Stimulated activated memory B cell treated with anti-CD40 and anti-IgM and Interleukin-4, amounts not matched to agents 10 μg/mL and 1 μg/mL and 100 μg/mL, for 72 hours (primary cell): ENCODE measurements at regions not wholly inside any gene's neighbourhood (a gene's known extent, or its start where the extent isn't known, plus 50 kb on each side); places are given as distances from the start of the nearest gene placed in this dataset.

Experiments used
- ATAC-seq: fragments of 150-1000 bp; cut with Tn5 transposase; 2 replicates; pipeline ENCODE4 v1.10.0; 2021
- H3K27ac Mint-ChIP-seq: one replicate; pipeline ENCODE4 v1.8.0; 2022; ENCODE audit warnings: mild to moderate bottlenecking, mixed read lengths
- H3K27me3 Mint-ChIP-seq: one replicate; pipeline ENCODE4 v1.8.0; 2022; ENCODE audit warnings: mixed read lengths
- H3K36me3 Mint-ChIP-seq: one replicate; pipeline ENCODE4 v1.8.0; 2022; ENCODE audit warnings: mixed read lengths
- H3K4me1 Mint-ChIP-seq: one replicate; pipeline ENCODE4 v1.8.0; 2022; ENCODE audit warnings: mixed read lengths
- H3K4me3 Mint-ChIP-seq: one replicate; pipeline ENCODE4 v1.8.0; 2022; ENCODE audit warnings: mild to moderate bottlenecking, moderate library complexity, mixed read lengths
- H3K9me3 Mint-ChIP-seq: one replicate; pipeline ENCODE4 v1.8.0; 2022; ENCODE audit warnings: mixed read lengths

DNA sequence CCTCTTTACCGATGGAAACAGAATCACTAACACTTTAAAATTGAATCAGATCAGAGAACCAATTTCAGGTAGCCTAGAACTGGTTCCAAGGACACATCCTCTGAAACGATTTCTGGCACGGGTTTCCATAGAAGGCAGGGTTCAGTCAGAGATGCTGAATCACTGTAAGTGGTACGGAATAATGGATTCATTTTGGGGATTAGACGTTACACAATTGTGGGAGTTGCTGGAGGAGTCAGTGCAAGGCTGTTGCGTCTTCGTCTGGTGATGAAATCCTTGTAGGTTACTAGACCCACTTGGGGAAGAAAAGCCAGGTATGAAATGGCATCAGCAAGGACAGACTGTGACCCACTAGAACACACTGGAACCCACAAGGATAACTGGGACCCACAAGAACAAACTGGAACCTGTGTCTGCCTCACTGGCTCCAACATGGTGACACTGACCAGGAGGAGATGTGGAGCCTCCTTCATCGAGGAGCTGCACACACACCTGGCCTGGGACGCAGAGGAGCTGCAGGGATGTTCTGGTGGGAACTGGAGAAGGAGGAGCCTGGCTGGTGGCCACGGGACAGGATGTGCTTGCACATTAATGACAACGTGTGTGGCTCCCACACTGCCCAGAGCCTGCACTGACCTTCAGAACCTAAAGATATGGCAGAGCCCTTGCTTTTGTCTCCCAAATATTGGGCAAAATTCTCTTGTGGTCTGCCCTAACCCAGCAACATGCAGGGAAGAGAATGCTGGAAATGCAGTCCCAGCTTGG lies 105.1 kb downstream of the TRAPPC11 start:
- Mint-ChIP-seq H3K9me3 (no peaks in the 10 kb centered on the region), H3K4me3 (no peak overlapping the region), H3K4me1 (no peaks in the 10 kb centered on the region), H3K27ac (no peak overlapping the region), H3K36me3 (no peaks in the 10 kb centered on the region), H3K27me3 (peaks cover 5% of the 10 kb centered on the region)
- ATAC-seq = peak; percentile 42

GRCh38 chr4:183765251-183765911 lies 106.3 kb downstream of the TRAPPC11 start:
- no peak for ATAC-seq
- no peaks in the 10 kb centered on the region for H3K9me3 Mint-ChIP-seq
- H3K27me3 Mint-ChIP-seq = peaks cover 9% of the 10 kb centered on the region
- H3K36me3 Mint-ChIP-seq = no peaks in the 10 kb centered on the region
- no peak overlapping the region for H3K27ac Mint-ChIP-seq
- no peaks in the 10 kb centered on the region for H3K4me1 Mint-ChIP-seq
- H3K4me3 Mint-ChIP-seq = no peak overlapping the region

DNA sequence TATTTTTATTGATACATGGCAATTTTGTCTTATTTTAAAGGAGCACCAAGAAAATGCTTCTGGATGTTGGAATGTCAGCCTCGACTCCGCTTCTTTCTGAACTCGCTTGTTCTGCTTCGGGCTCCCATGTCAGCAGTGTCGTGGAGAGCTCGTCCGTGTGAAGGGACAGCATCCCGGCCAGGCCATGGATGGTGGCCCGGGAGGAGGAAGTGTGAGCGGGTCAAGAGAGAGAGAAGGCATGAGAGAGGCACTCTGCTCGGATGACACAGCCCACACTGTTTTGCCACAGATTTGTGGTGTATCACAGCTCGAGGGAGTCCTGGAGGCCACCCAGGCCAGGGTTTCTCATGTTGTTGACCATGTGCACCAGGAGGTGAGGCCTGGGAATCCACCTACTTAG lies 107.0 kb downstream of the TRAPPC11 start:
- H3K9me3 Mint-ChIP-seq = no peaks in the 10 kb centered on the region
- no peak overlapping the region for H3K4me3 Mint-ChIP-seq
- ATAC-seq = no peak
- H3K4me1 Mint-ChIP-seq = no peaks in the 10 kb centered on the region
- peaks cover 9% of the 10 kb centered on the region for H3K27me3 Mint-ChIP-seq
- no peak overlapping the region for H3K27ac Mint-ChIP-seq
- no peaks in the 10 kb centered on the region for H3K36me3 Mint-ChIP-seq

DNA sequence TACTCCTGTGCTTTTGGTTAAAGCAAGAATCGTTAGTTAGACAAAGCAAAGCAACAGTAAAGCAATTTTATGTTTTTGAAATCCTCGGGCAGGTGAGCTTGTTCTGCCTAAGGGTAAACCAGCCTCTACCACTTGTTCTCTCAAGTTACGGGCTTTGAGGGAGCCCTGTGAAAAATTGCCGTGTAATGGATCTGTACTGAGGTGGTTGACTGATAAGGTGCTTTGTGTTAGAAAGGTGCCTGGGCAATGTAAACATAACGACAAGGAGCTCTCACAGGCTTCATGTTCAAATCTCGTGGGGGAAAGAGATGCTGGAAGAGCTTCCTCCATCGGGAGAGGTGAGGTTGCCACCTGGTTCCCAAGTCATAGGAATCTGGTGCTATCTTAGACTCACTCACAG lies 111.8 kb downstream of the TRAPPC11 start:
- Mint-ChIP-seq H3K36me3 (no peaks in the 10 kb centered on the region), H3K27ac (no peak overlapping the region), H3K4me1 (no peaks in the 10 kb centered on the region), H3K27me3 (peaks cover 9% of the 10 kb centered on the region), H3K9me3 (no peaks in the 10 kb centered on the region), H3K4me3 (no peak overlapping the region)
- ATAC-seq = no peak

GRCh38 chr4:183772361-183772760 lies 113.3 kb downstream of the TRAPPC11 start:
- Mint-ChIP-seq H3K4me3 (no peak overlapping the region), H3K36me3 (no peaks in the 10 kb centered on the region), H3K27ac (no peak overlapping the region), H3K4me1 (no peaks in the 10 kb centered on the region), H3K9me3 (no peaks in the 10 kb centered on the region), H3K27me3 (peaks cover 9% of the 10 kb centered on the region)
- ATAC-seq = no peak

GRCh38 chr4:183773790-183774189 lies 114.7 kb downstream of the TRAPPC11 start:
- no peaks in the 10 kb centered on the region for H3K9me3 Mint-ChIP-seq
- H3K4me1 Mint-ChIP-seq = no peaks in the 10 kb centered on the region
- H3K4me3 Mint-ChIP-seq = no peak overlapping the region
- ATAC-seq = no peak
- peaks cover 7% of the 10 kb centered on the region for H3K27me3 Mint-ChIP-seq
- H3K36me3 Mint-ChIP-seq = no peaks in the 10 kb centered on the region
- no peak overlapping the region for H3K27ac Mint-ChIP-seq

- ATAC-seq = no peak
- Mint-ChIP-seq H3K4me3 (no peak overlapping the region), H3K27me3 (peaks cover 46% of the 10 kb centered on the region), H3K27ac (no peak overlapping the region), H3K36me3 (no peaks in the 10 kb centered on the region), H3K9me3 (no peaks in the 10 kb centered on the region), H3K4me1 (no peaks in the 10 kb centered on the region)
Observed at GRCh38 chr4:183783306-183783705, 121.8 kb upstream of the STOX2 start.

GRCh38 chr4:183783991-183784553 lies 121.0 kb upstream of the STOX2 start:
- no peak overlapping the region for H3K27ac Mint-ChIP-seq
- no peak for ATAC-seq
- H3K36me3 Mint-ChIP-seq = no peaks in the 10 kb centered on the region
- H3K4me1 Mint-ChIP-seq = no peaks in the 10 kb centered on the region
- no peak overlapping the region for H3K4me3 Mint-ChIP-seq
- H3K9me3 Mint-ChIP-seq = no peaks in the 10 kb centered on the region
- H3K27me3 Mint-ChIP-seq = peaks cover 46% of the 10 kb centered on the region

- Mint-ChIP-seq H3K27ac (no peak overlapping the region), H3K27me3 (peaks cover 34% of the 10 kb centered on the region)
- ATAC-seq = no peak
Observed at GRCh38 chr4:183788308-183788905, 116.7 kb upstream of the STOX2 start.

DNA sequence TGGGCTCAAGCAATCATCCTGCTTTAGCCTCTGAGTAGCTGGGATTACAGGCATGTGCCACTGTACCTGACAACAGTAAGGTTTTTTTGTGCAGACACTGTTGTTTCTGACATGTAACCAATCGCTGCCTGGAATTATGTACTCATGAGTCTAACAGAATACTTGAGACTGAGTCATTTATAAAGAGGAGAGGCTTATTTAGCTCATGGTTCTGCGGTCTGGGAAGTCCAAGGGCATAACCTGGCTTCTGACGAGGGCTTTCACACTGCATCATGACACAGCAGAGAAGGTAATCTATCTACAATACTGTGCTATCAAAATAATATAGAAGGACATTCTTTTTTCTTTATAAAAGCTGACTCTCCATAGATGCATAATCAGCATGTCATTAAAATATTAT lies 115.5 kb upstream of the STOX2 start:
- Mint-ChIP-seq H3K4me3 (no peak overlapping the region), H3K27ac (no peak overlapping the region), H3K27me3 (peaks cover 23% of the 10 kb centered on the region), H3K36me3 (no peaks in the 10 kb centered on the region), H3K4me1 (no peaks in the 10 kb centered on the region), H3K9me3 (peaks cover 12% of the 10 kb centered on the region)
- ATAC-seq = no peak

More at GRCh38 chr4:183788308-183788905, 116.7 kb upstream of the STOX2 start:
- Mint-ChIP-seq H3K4me1 (no peaks in the 10 kb centered on the region), H3K4me3 (no peak overlapping the region), H3K9me3 (peaks cover 9% of the 10 kb centered on the region), H3K36me3 (no peaks in the 10 kb centered on the region)

DNA sequence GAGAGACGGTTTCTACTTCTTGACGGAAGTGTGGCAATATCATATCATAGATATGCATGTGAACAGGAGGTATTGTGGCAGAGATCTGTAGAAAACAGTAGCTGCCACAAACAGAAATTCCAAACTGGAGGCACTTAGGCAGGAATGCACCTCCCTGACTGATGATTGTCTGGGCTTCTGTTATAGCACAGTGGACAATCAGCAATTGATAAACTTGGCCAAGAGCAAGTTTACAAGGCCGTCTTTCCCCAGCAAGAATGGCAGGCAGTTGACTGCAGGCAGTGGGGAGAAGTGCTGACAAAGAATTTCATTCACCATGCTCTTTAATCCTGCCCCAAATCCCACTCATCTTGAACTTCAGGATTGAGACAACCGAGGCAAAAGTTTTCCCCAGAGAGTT lies 114.4 kb upstream of the STOX2 start:
- Mint-ChIP-seq H3K27ac (no peak overlapping the region), H3K36me3 (no peaks in the 10 kb centered on the region), H3K4me1 (no peaks in the 10 kb centered on the region), H3K27me3 (peaks cover 30% of the 10 kb centered on the region), H3K9me3 (peaks cover 14% of the 10 kb centered on the region), H3K4me3 (no peak overlapping the region)
- ATAC-seq = no peak

GRCh38 chr4:183797011-183797444 lies 108.1 kb upstream of the STOX2 start:
- H3K27me3 Mint-ChIP-seq = peaks cover 59% of the 10 kb centered on the region
- H3K36me3 Mint-ChIP-seq = no peaks in the 10 kb centered on the region

GRCh38 chr4:183797445-183798300 lies 107.4 kb upstream of the STOX2 start:
- Mint-ChIP-seq H3K36me3 (no peaks in the 10 kb centered on the region), H3K27me3 (peaks cover 64% of the 10 kb centered on the region), H3K4me1 (no peaks in the 10 kb centered on the region), H3K27ac (no peak overlapping the region), H3K4me3 (peak overlapping the region; percentile 54), H3K9me3 (peaks cover 7% of the 10 kb centered on the region)
- peak; percentile 34 for ATAC-seq

More at GRCh38 chr4:183797011-183797444, 108.1 kb upstream of the STOX2 start:
- no peak for ATAC-seq
- H3K4me1 Mint-ChIP-seq = no peaks in the 10 kb centered on the region
- no peak overlapping the region for H3K4me3 Mint-ChIP-seq
- peaks cover 10% of the 10 kb centered on the region for H3K9me3 Mint-ChIP-seq
- no peak overlapping the region for H3K27ac Mint-ChIP-seq

GRCh38 chr4:183798301-183799253 lies 106.5 kb upstream of the STOX2 start:
- Mint-ChIP-seq H3K4me3 (no peak overlapping the region), H3K4me1 (no peaks in the 10 kb centered on the region), H3K27ac (no peak overlapping the region), H3K27me3 (peaks cover 69% of the 10 kb centered on the region), H3K36me3 (no peaks in the 10 kb centered on the region), H3K9me3 (peaks cover 9% of the 10 kb centered on the region)
- ATAC-seq = no peak
